Hepatocyte (in vitro differentiated cells): ENCODE measurements at regions not wholly inside any gene's neighbourhood (a gene's known extent, or its start where the extent isn't known, plus 50 kb on each side); places are given as distances from the start of the nearest gene placed in this dataset.

Experiments used
- CTCF ChIP-seq: fragments of 200-600 bp; sonication (generic); IDR thresholded peaks from 2 replicates; pipeline ENCODE4 v1.5.1; 2016; ENCODE audit warnings: antibody characterized with exemption, mild to moderate bottlenecking; ENCODE audit not compliant: poor library complexity
- EZH2 ChIP-seq: fragments of 200-600 bp; sonication (generic); IDR thresholded peaks from 2 replicates; pipeline ENCODE4 v1.6.1; 2016; ENCODE audit warnings: antibody characterized with exemption, mild to moderate bottlenecking, borderline replicate concordance

- TF ChIP-seq CTCF, result no peak
- TF ChIP-seq EZH2, result no peak
These were observed 71.3 kb upstream of the PKN2 start for GRCh38 chr1:88612773-88613172.
